GM21360 (cell line): ENCODE measurements at regions not wholly inside any gene's neighbourhood (a gene's known extent, or its start where the extent isn't known, plus 50 kb on each side); places are given as distances from the start of the nearest gene placed in this dataset.

Experiments used
- ATAC-seq: cut with Tn5 transposase; IDR thresholded peaks from one replicate; pipeline ENCODE4 v1.9.1; 2021; ENCODE audit warnings: mild to moderate bottlenecking, moderate library complexity; ENCODE audit not compliant: unreplicated experiment

GRCh38 chr10:81093056-81093455 lies 555.4 kb downstream of the SH2D4B start:
- no peak for ATAC-seq

GRCh38 chr10:81095238-81095637 lies 557.5 kb downstream of the SH2D4B start:
- ATAC-seq, result no peak

GRCh38 chr10:81096558-81096957 lies 558.9 kb downstream of the SH2D4B start:
- ATAC-seq, result no peak

GRCh38 chr10:81101062-81101461 lies 563.4 kb downstream of the SH2D4B start:
- no peak for ATAC-seq

GRCh38 chr10:81104494-81104893 lies 566.8 kb downstream of the SH2D4B start:
- peak; percentile 30 for ATAC-seq

- ATAC-seq, result peak; percentile 91
These were observed 571.0 kb downstream of the SH2D4B start for GRCh38 chr10:81108516-81109199.

GRCh38 chr10:81109200-81109752 lies 571.6 kb downstream of the SH2D4B start:
- no peak for ATAC-seq

- ATAC-seq, result peak; percentile 68
These were observed 578.5 kb downstream of the SH2D4B start for GRCh38 chr10:81116201-81116600.

GRCh38 chr10:81116990-81117389 lies 579.3 kb downstream of the SH2D4B start:
- ATAC-seq, result no peak

GRCh38 chr10:81127931-81128330 lies 590.2 kb downstream of the SH2D4B start:
- no peak for ATAC-seq

GRCh38 chr10:81130014-81130413 lies 592.3 kb downstream of the SH2D4B start:
- ATAC-seq, result no peak

GRCh38 chr10:81135851-81136250 lies 598.1 kb downstream of the SH2D4B start:
- peak; percentile 87 for ATAC-seq

GRCh38 chr10:81136261-81136660 lies 598.6 kb downstream of the SH2D4B start:
- no peak for ATAC-seq

- no peak for ATAC-seq
These were observed 608.3 kb downstream of the SH2D4B start for GRCh38 chr10:81145975-81146374.

GRCh38 chr10:81146436-81146835 lies 608.7 kb downstream of the SH2D4B start:
- ATAC-seq, result no peak

GRCh38 chr10:81152656-81153055 lies 615.0 kb downstream of the SH2D4B start:
- ATAC-seq, result no peak

GRCh38 chr10:81157681-81158080 lies 620.0 kb downstream of the SH2D4B start:
- ATAC-seq, result peak; percentile 67

- ATAC-seq, result no peak
These were observed 640.0 kb downstream of the SH2D4B start for GRCh38 chr10:81177651-81178244.

- no peak for ATAC-seq
These were observed 641.6 kb downstream of the SH2D4B start for GRCh38 chr10:81179324-81179723.

GRCh38 chr10:81179805-81180452 lies 642.2 kb downstream of the SH2D4B start:
- peak; percentile 92 for ATAC-seq

GRCh38 chr10:81182296-81182695 lies 644.6 kb downstream of the SH2D4B start:
- ATAC-seq, result no peak

GRCh38 chr10:81192221-81192788 lies 654.6 kb downstream of the SH2D4B start:
- ATAC-seq, result no peak
